Astrocyte (in vitro differentiated cells and primary cell): ENCODE measurements at regions not wholly inside any gene's neighbourhood (a gene's known extent, or its start where the extent isn't known, plus 50 kb on each side); places are given as distances from the start of the nearest gene placed in this dataset.

Experiments
- CTCF ChIP-seq: IDR thresholded peaks from 2 replicates; pipeline ENCODE4 v1.5.1; 2011; ENCODE audit warnings: low read depth, mild to moderate bottlenecking, inconsistent platforms, low read length, moderate library complexity; ENCODE audit not compliant: insufficient read depth
- EZH2 ChIP-seq: IDR thresholded peaks from 2 replicates; pipeline ENCODE4 v1.6.1; 2012; ENCODE audit warnings: mild to moderate bottlenecking, low read length, inconsistent platforms; ENCODE audit not compliant: insufficient read depth

- TF ChIP-seq CTCF, result no peak
- no peak for TF ChIP-seq EZH2
Measured at GRCh38 chr3:177672252-177672911, 475.1 kb upstream of the TBL1XR1 start.
